Osteocyte (in vitro differentiated cells): ENCODE measurements at regions not wholly inside any gene's neighbourhood (a gene's known extent, or its start where the extent isn't known, plus 50 kb on each side); places are given as distances from the start of the nearest gene placed in this dataset.

Experiments
- DNase-seq: peaks from one replicate; pipeline ENCODE4 v3.0.0; 2021; ENCODE audit warnings: mixed read lengths; ENCODE audit not compliant: unreplicated experiment; ENCODE audit errors: extremely low spot score
- H3K27ac Mint-ChIP-seq: one replicate; pipeline ENCODE4 v1.8.0; 2021; ENCODE audit warnings: mild to moderate bottlenecking, mixed read lengths; ENCODE audit not compliant: unreplicated experiment
- H3K27me3 Mint-ChIP-seq: one replicate; pipeline ENCODE4 v1.8.0; 2021; ENCODE audit warnings: mixed read lengths; ENCODE audit not compliant: unreplicated experiment
- H3K36me3 Mint-ChIP-seq: one replicate; pipeline ENCODE4 v1.8.0; 2021; ENCODE audit warnings: mixed read lengths; ENCODE audit not compliant: unreplicated experiment
- H3K4me1 Mint-ChIP-seq: one replicate; pipeline ENCODE4 v1.8.0; 2021; ENCODE audit warnings: mixed read lengths; ENCODE audit not compliant: unreplicated experiment
- H3K4me3 Mint-ChIP-seq: one replicate; pipeline ENCODE4 v1.8.0; 2021; ENCODE audit warnings: mild to moderate bottlenecking, moderate library complexity, mixed read lengths; ENCODE audit not compliant: unreplicated experiment
- H3K9me3 Mint-ChIP-seq: one replicate; pipeline ENCODE4 v1.8.0; 2021; ENCODE audit warnings: mixed read lengths; ENCODE audit not compliant: unreplicated experiment
- CTCF ChIP-seq: fragments of 200-600 bp; sonication (generic); IDR thresholded peaks from 2 replicates; pipeline ENCODE4 v1.5.0; 2021; ENCODE audit warnings: antibody characterized with exemption, mild to moderate bottlenecking, moderate library complexity

GRCh38 chr5:44497606-44498005 is 108.4 kb upstream of the FGF10 start:
- no peaks in the 10 kb centered on the region for H3K36me3 Mint-ChIP-seq
- no peaks in the 10 kb centered on the region for H3K27me3 Mint-ChIP-seq
- no peak overlapping the region for H3K27ac Mint-ChIP-seq
- H3K4me3 Mint-ChIP-seq: no peak overlapping the region
- H3K9me3 Mint-ChIP-seq: no peaks in the 10 kb centered on the region
- TF ChIP-seq CTCF: no peak
- no peak for DNase-seq
- no peaks in the 10 kb centered on the region for H3K4me1 Mint-ChIP-seq

- TF ChIP-seq CTCF: no peak
- Mint-ChIP-seq H3K9me3 (peaks cover 3% of the 10 kb centered on the region), H3K4me1 (no peaks in the 10 kb centered on the region), H3K27me3 (no peaks in the 10 kb centered on the region), H3K36me3 (no peaks in the 10 kb centered on the region), H3K4me3 (no peak overlapping the region), H3K27ac (no peak overlapping the region)
- no peak for DNase-seq
These were observed 106.1 kb upstream of the FGF10 start for GRCh38 chr5:44495280-44495679.

GRCh38 chr5:44489759-44490158 is 100.5 kb upstream of the FGF10 start:
- Mint-ChIP-seq H3K9me3 (peaks cover 3% of the 10 kb centered on the region), H3K27ac (no peak overlapping the region), H3K36me3 (no peaks in the 10 kb centered on the region), H3K27me3 (no peaks in the 10 kb centered on the region), H3K4me3 (no peak overlapping the region), H3K4me1 (no peaks in the 10 kb centered on the region)
- no peak for TF ChIP-seq CTCF
- DNase-seq: no peak

- Mint-ChIP-seq H3K36me3 (no peaks in the 10 kb centered on the region), H3K27ac (no peak overlapping the region), H3K9me3 (peaks cover 7% of the 10 kb centered on the region), H3K27me3 (no peaks in the 10 kb centered on the region), H3K4me1 (no peaks in the 10 kb centered on the region), H3K4me3 (no peak overlapping the region)
- TF ChIP-seq CTCF: no peak
- no peak for DNase-seq
These were observed 97.4 kb upstream of the FGF10 start for GRCh38 chr5:44486591-44486990.

GRCh38 chr5:44454002-44454401 is 64.8 kb upstream of the FGF10 start:
- no peaks in the 10 kb centered on the region for H3K4me1 Mint-ChIP-seq
- H3K36me3 Mint-ChIP-seq: no peaks in the 10 kb centered on the region
- H3K27ac Mint-ChIP-seq: no peak overlapping the region
- no peaks in the 10 kb centered on the region for H3K27me3 Mint-ChIP-seq
- no peak for DNase-seq
- H3K4me3 Mint-ChIP-seq: no peak overlapping the region
- TF ChIP-seq CTCF: no peak
- H3K9me3 Mint-ChIP-seq: peaks cover 6% of the 10 kb centered on the region
